Uterus (tissue), 3 donors: ENCODE measurements at regions not wholly inside any gene's neighbourhood (a gene's known extent, or its start where the extent isn't known, plus 50 kb on each side); places are given as distances from the start of the nearest gene placed in this dataset.

ENCODE experiments used
- DNase-seq, 2 donors: peaks; one replicate each; pipeline ENCODE4 v3.0.0-alpha.2; 2019 to 2020
- H3K27ac ChIP-seq, 2 donors: fragments of 200-600 bp; sonication (generic); 1 replicate in 1 of 2; 2 replicates in 1 of 2; pipeline ENCODE4 v1.5.1; 2016 to 2018
- H3K27me3 ChIP-seq, 2 donors: fragments of 200-600 bp; sonication (generic); one replicate each; pipeline ENCODE4 v1.5.1; 2018 to 2019; ENCODE audit warnings: control low read depth in 1 of 2
- H3K36me3 ChIP-seq, 2 donors: fragments of 200-600 bp; sonication (generic); one replicate each; pipeline ENCODE4 v1.5.1; 2019; ENCODE audit warnings: control low read depth in 1 of 2
- H3K4me1 ChIP-seq, 2 donors: fragments of 200-600 bp; sonication (generic); one replicate each; pipeline ENCODE4 v1.5.1; 2018 to 2019; ENCODE audit warnings: control low read depth in 1 of 2
- H3K4me3 ChIP-seq, 2 donors: fragments of 200-600 bp; sonication (generic); 1 replicate in 1 of 2; 2 replicates in 1 of 2; pipeline ENCODE4 v1.5.1; 2018 to 2019; ENCODE audit warnings: mild to moderate bottlenecking in 1 of 2
- H3K9me3 ChIP-seq, 2 donors: fragments of 200-600 bp; sonication (generic); one replicate each; pipeline ENCODE4 v1.5.1; 2019; ENCODE audit warnings: control low read depth in 1 of 2
- POLR2A ChIP-seq, 2 donors: fragments of 450-650 bp; IDR thresholded peaks; one replicate each; pipeline ENCODE4 v1.6.1; 2016; ENCODE audit warnings: antibody characterized with exemption in 2 of 2, mild to moderate bottlenecking in 1 of 2, moderate library complexity in 1 of 2
- intact Hi-C: fragments of 100-400 bp; cut with DNase I; formaldehyde crosslinking; loops from one replicate; pipeline ENCODE4 v1.15.1; 2023; ENCODE audit warnings: low total_unique reads
- TF ChIP-seq, protein P1 (sequence below), 4 experiments: fragments of 200-600 bp in 2 of 4; fragments of 450-650 bp in 2 of 4; sonication (generic) in 2 of 4; IDR thresholded peaks; one replicate each; pipeline ENCODE4 v1.5.1; 2016 to 2019; ENCODE audit warnings: antibody characterized with exemption in 4 of 4, mild to moderate bottlenecking in 2 of 4, moderate library complexity in 1 of 4
- donor health status: DM: yes; HTN: yes; CAD: no.

GRCh38 chr13:75073786-75074185 lies 408.2 kb downstream of the TBC1D4 start:
- Histone ChIP-seq H3K4me3 (no peak overlapping the region), H3K27ac (no peak overlapping the region), H3K9me3 (no peaks in the 10 kb centered on the region), H3K4me1 (no peaks in the 10 kb centered on the region), H3K36me3 (no peaks in the 10 kb centered on the region), H3K27me3 (no peaks in the 10 kb centered on the region)
- intact Hi-C loops = no loop called here
- no peak for DNase-seq
- TF ChIP-seq, protein P1, sequence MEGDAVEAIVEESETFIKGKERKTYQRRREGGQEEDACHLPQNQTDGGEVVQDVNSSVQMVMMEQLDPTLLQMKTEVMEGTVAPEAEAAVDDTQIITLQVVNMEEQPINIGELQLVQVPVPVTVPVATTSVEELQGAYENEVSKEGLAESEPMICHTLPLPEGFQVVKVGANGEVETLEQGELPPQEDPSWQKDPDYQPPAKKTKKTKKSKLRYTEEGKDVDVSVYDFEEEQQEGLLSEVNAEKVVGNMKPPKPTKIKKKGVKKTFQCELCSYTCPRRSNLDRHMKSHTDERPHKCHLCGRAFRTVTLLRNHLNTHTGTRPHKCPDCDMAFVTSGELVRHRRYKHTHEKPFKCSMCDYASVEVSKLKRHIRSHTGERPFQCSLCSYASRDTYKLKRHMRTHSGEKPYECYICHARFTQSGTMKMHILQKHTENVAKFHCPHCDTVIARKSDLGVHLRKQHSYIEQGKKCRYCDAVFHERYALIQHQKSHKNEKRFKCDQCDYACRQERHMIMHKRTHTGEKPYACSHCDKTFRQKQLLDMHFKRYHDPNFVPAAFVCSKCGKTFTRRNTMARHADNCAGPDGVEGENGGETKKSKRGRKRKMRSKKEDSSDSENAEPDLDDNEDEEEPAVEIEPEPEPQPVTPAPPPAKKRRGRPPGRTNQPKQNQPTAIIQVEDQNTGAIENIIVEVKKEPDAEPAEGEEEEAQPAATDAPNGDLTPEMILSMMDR (IDR thresholded peaks at IDR 0.05) = no peak
- no peak for TF ChIP-seq POLR2A (IDR thresholded peaks at IDR 0.05)

GRCh38 chr13:75072891-75073290 lies 409.1 kb downstream of the TBC1D4 start:
- no peak overlapping the region for H3K27ac ChIP-seq
- no peaks in the 10 kb centered on the region for H3K9me3 ChIP-seq
- intact Hi-C loops = no loop called here
- no peaks in the 10 kb centered on the region for H3K27me3 ChIP-seq
- DNase-seq = no peak
- H3K4me3 ChIP-seq = no peak overlapping the region
- H3K36me3 ChIP-seq = no peaks in the 10 kb centered on the region
- TF ChIP-seq, protein P1 (IDR thresholded peaks at IDR 0.05) = no peak
- no peak for TF ChIP-seq POLR2A (IDR thresholded peaks at IDR 0.05)
- H3K4me1 ChIP-seq = no peaks in the 10 kb centered on the region

DNA sequence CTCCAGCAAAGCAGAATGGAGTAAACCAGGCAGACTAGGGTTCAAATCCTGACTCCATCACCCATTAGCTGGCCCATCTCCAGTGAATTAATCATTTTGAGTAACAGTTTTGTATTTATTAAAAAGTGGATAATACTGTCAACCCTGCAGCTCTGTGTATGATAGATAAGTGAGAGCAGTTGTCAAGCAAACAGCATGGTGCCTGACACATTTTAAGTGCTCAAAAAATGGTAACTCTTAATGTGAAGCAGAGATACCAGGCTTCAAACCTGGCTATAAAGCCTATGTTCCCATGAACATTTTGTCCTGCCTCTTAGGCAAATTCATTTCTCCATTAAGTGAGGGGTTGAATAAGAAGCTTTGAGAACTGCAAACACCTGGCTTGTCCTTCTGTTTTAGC lies 409.6 kb downstream of the TBC1D4 start:
- TF ChIP-seq, protein P1 (IDR thresholded peaks at IDR 0.05) = no peak
- TF ChIP-seq POLR2A (IDR thresholded peaks at IDR 0.05) = no peak
- no peak for DNase-seq
- Histone ChIP-seq H3K4me3 (no peak overlapping the region), H3K9me3 (no peaks in the 10 kb centered on the region), H3K27ac (no peak overlapping the region), H3K27me3 (no peaks in the 10 kb centered on the region), H3K36me3 (no peaks in the 10 kb centered on the region), H3K4me1 (no peaks in the 10 kb centered on the region)
- intact Hi-C loops = no loop called here

- Histone ChIP-seq H3K27ac (no peak overlapping the region), H3K9me3 (no peaks in the 10 kb centered on the region), H3K36me3 (no peaks in the 10 kb centered on the region), H3K4me1 (no peaks in the 10 kb centered on the region), H3K4me3 (no peak overlapping the region), H3K27me3 (no peaks in the 10 kb centered on the region)
- no peak for DNase-seq
- intact Hi-C loops = no loop called here
- TF ChIP-seq POLR2A (IDR thresholded peaks at IDR 0.05) = no peak
- TF ChIP-seq, protein P1 (IDR thresholded peaks at IDR 0.05) = no peak
These were observed 410.2 kb downstream of the TBC1D4 start for GRCh38 chr13:75071796-75072195.

DNA sequence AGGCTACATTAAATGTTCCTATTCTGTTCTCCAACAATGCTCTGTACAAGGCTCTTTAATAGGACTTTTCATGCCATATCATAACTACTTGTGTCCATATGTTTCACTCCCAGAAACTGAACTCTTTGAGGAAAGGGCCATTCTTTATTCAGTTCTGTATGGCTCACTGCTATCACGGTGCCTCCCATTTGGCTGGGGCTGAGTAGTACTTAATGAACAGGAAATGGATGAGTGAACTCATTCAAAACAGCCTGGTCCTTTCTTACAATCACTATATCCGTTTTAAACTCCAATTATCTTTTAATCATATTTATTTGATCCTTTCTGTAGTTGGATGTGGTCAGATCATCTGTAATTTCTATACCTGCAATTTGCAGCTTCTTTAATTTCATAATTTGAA lies 410.6 kb downstream of the TBC1D4 start:
- intact Hi-C loops = no loop called here
- Histone ChIP-seq H3K4me1 (no peaks in the 10 kb centered on the region), H3K27ac (no peak overlapping the region), H3K4me3 (no peak overlapping the region), H3K27me3 (no peaks in the 10 kb centered on the region), H3K36me3 (no peaks in the 10 kb centered on the region), H3K9me3 (no peaks in the 10 kb centered on the region)
- DNase-seq = no peak
- TF ChIP-seq POLR2A (IDR thresholded peaks at IDR 0.05) = no peak
- TF ChIP-seq, protein P1 (IDR thresholded peaks at IDR 0.05) = no peak
